Caco-2 (cell line): ENCODE measurements at regions not wholly inside any gene's neighbourhood (a gene's known extent, or its start where the extent isn't known, plus 50 kb on each side); places are given as distances from the start of the nearest gene placed in this dataset.

Source experiments
- BruUV-seq: library from RNA; stranded (reverse); fragments of 400-500 nt; replicated peaks from 2 replicates; lab custom pipeline; 2021; lab: Mats Ljungman, UMichigan
- CTCF ChIA-PET: fragments of 300-600 bp; sonication (Branson Sonifier 250); formaldehyde crosslinking; loops from one replicate; lab custom pipeline; 2022; ENCODE audit warnings: antibody characterized with exemption; lab: Charles Lee
- POLR2A ChIA-PET: fragments of 300-600 bp; sonication (Branson Sonifier 250); formaldehyde crosslinking; loops from one replicate; lab custom pipeline; 2022; ENCODE audit warnings: antibody characterized with exemption; lab: Charles Lee
- DNase-seq, 2 experiments: peaks; one replicate each; pipeline versions ENCODE4 v3.0.0 to v3.0.0-alpha.2; 2020 to 2022
- H3K27me3 ChIP-seq: replicated peaks from 2 replicates; pipeline ENCODE4 v1.6.0; 2011; ENCODE audit warnings: low read length; ENCODE audit not compliant: control insufficient read depth, insufficient read depth
- H3K36me3 ChIP-seq: 2 replicates; pipeline ENCODE4 v1.5.1; 2011; ENCODE audit warnings: low read length; ENCODE audit not compliant: control insufficient read depth, insufficient read depth
- H3K4me1 ChIP-seq: fragments of 250-450 bp; sonication (Bioruptor Pico); 2 replicates; pipeline ENCODE4 v1.5.1; 2020; ENCODE audit warnings: mild to moderate bottlenecking
- H3K4me3 ChIP-seq: 2 replicates; pipeline ENCODE4 v1.5.1; 2011; ENCODE audit warnings: low read depth, mild to moderate bottlenecking, control low read depth, low read length
- H3K9me3 ChIP-seq: fragments of 250-450 bp; sonication (Bioruptor Pico); 2 replicates; pipeline ENCODE4 v1.5.1; 2020; ENCODE audit warnings: mild to moderate bottlenecking, moderate library complexity
- H3K27ac Mint-ChIP-seq: one replicate; pipeline ENCODE4 v1.8.0; 2022; ENCODE audit warnings: mixed read lengths; ENCODE audit not compliant: unreplicated experiment
- H3K27me3 Mint-ChIP-seq: one replicate; pipeline ENCODE4 v1.8.0; 2022; ENCODE audit warnings: mixed read lengths; ENCODE audit not compliant: insufficient read depth, unreplicated experiment
- H3K36me3 Mint-ChIP-seq: one replicate; pipeline ENCODE4 v1.8.0; 2022; ENCODE audit warnings: mild to moderate bottlenecking, mixed read lengths; ENCODE audit not compliant: insufficient read depth, unreplicated experiment
- H3K4me1 Mint-ChIP-seq: one replicate; pipeline ENCODE4 v1.8.0; 2022; ENCODE audit warnings: low read depth, mixed read lengths; ENCODE audit not compliant: unreplicated experiment
- H3K4me3 Mint-ChIP-seq: one replicate; pipeline ENCODE4 v1.8.0; 2022; ENCODE audit warnings: mild to moderate bottlenecking, moderate library complexity, mixed read lengths; ENCODE audit not compliant: unreplicated experiment
- H3K9me3 Mint-ChIP-seq: one replicate; pipeline ENCODE4 v1.8.0; 2022; ENCODE audit warnings: mixed read lengths; ENCODE audit not compliant: unreplicated experiment
- intact Hi-C: fragments of 100-400 bp; cut with micrococcal nuclease; formaldehyde crosslinking; loops from one replicate; pipeline ENCODE4 v1.10.0; 2022; ENCODE audit not compliant: unreplicated experiment
- TF ChIP-seq, protein P1 (sequence below), 2 experiments: fragments of 200-600 bp in 1 of 2; IDR thresholded peaks; 1 replicate in 1 of 2; 2 replicates in 1 of 2; pipeline versions ENCODE4 v1.5.1 to v1.8.0; 2011 to 2022; ENCODE audit warnings: antibody characterized with exemption in 1 of 2, control low read depth in 1 of 2, inconsistent platforms in 1 of 2, low read depth in 1 of 2, low read length in 1 of 2, mild to moderate bottlenecking in 1 of 2, moderate library complexity in 1 of 2; ENCODE audit not compliant: insufficient read depth in 1 of 2, severe bottlenecking in 1 of 2, unreplicated experiment in 1 of 2

- DNase-seq, result no peak
- no peaks in the 10 kb centered on the region for H3K27me3 Mint-ChIP-seq
- no peak overlapping the region for H3K27ac Mint-ChIP-seq
- Histone ChIP-seq H3K9me3 (no peaks in the 10 kb centered on the region), H3K4me1 (no peaks in the 10 kb centered on the region), H3K36me3 (no peaks in the 10 kb centered on the region), H3K4me3 (no peak overlapping the region), H3K27me3 (no peaks in the 10 kb centered on the region)
- no peaks in the 10 kb centered on the region for H3K36me3 Mint-ChIP-seq
- TF ChIP-seq, protein P1, sequence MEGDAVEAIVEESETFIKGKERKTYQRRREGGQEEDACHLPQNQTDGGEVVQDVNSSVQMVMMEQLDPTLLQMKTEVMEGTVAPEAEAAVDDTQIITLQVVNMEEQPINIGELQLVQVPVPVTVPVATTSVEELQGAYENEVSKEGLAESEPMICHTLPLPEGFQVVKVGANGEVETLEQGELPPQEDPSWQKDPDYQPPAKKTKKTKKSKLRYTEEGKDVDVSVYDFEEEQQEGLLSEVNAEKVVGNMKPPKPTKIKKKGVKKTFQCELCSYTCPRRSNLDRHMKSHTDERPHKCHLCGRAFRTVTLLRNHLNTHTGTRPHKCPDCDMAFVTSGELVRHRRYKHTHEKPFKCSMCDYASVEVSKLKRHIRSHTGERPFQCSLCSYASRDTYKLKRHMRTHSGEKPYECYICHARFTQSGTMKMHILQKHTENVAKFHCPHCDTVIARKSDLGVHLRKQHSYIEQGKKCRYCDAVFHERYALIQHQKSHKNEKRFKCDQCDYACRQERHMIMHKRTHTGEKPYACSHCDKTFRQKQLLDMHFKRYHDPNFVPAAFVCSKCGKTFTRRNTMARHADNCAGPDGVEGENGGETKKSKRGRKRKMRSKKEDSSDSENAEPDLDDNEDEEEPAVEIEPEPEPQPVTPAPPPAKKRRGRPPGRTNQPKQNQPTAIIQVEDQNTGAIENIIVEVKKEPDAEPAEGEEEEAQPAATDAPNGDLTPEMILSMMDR (IDR thresholded peaks at IDR 0.05; ENCODE audit: insufficient read depth in 1 of 2, low read depth in 1 of 2, low read length in 1 of 2, severe bottlenecking in 1 of 2, unreplicated experiment in 1 of 2), result no peak
- H3K9me3 Mint-ChIP-seq, result no peaks in the 10 kb centered on the region
- no TSS peak for BruUV-seq
- CTCF ChIA-PET, result no interaction called here
- no peaks in the 10 kb centered on the region for H3K4me1 Mint-ChIP-seq
- POLR2A ChIA-PET, result no interaction called here
- no peak overlapping the region for H3K4me3 Mint-ChIP-seq
- intact Hi-C loops, result no loop called here
These were observed 105.6 kb upstream of the AMOT start for GRCh38 chrX:112946227-112946626.

DNA sequence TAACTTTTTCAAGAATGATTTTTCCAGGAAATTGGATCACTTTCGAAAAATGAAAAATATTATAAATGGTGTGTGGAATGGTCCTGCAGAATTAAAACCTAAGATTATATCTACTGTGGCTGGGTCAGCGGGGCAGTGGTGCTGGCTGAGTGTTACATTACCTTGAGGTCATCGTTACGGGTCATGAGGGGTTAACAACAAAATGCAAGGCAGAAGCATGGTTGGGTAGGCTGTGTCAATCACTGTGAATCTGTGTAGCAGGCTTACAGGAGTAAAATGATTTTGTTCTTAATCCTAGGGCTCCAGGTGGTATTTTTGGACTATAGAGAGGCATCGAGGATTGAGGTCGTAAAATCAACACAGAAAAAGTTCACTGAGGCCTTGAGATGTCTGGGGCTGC, 105.2 kb upstream of the AMOT start:
- ChIA-PET CTCF (no interaction called here), POLR2A (no interaction called here)
- Mint-ChIP-seq H3K4me1 (no peaks in the 10 kb centered on the region), H3K36me3 (no peaks in the 10 kb centered on the region), H3K27me3 (no peaks in the 10 kb centered on the region), H3K9me3 (no peaks in the 10 kb centered on the region), H3K27ac (no peak overlapping the region), H3K4me3 (no peak overlapping the region)
- DNase-seq, result no peak
- intact Hi-C loops, result no loop called here
- BruUV-seq, result no TSS peak
- no peak overlapping the region for H3K4me3 ChIP-seq
- H3K27me3 ChIP-seq, result no peaks in the 10 kb centered on the region
- H3K36me3 ChIP-seq, result no peaks in the 10 kb centered on the region
- no peaks in the 10 kb centered on the region for H3K9me3 ChIP-seq
- no peaks in the 10 kb centered on the region for H3K4me1 ChIP-seq
- TF ChIP-seq, protein P1 (IDR thresholded peaks at IDR 0.05; ENCODE audit: insufficient read depth in 1 of 2, low read depth in 1 of 2, low read length in 1 of 2, severe bottlenecking in 1 of 2, unreplicated experiment in 1 of 2), result no peak

DNA sequence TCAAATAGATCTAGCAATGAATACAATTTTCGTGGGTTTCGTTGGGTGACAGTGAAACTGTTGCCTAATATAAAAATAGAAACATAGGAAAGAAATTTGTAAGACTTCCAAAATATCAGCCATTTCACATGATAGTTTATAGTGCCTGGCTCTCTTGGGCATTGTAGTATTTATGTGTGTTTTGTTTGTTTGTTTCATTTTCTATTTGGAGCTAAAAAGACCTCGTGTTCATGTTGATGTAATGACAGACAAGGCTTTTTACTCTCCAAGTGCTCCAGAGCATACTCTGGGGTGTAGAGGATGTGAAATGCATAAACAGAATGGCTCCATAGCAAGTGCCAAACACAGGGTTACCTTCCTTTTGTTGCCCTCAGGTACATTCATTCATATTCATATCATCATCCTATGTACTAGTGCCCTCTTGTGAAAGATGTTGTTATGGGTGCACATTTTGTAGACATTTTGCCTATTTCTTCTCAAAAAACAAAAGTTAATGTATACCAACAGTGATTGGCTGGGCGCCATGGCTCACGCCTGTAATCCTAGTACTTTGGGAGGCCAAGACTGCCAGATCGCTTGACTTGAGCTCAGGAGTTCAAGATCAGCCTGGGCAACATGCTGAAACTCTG, 100.7 kb upstream of the AMOT start:
- Mint-ChIP-seq H3K4me3 (no peak overlapping the region), H3K27me3 (no peaks in the 10 kb centered on the region), H3K9me3 (no peaks in the 10 kb centered on the region), H3K27ac (no peak overlapping the region), H3K4me1 (no peaks in the 10 kb centered on the region), H3K36me3 (no peaks in the 10 kb centered on the region)
- POLR2A ChIA-PET, result no interaction called here
- TF ChIP-seq, protein P1 (IDR thresholded peaks at IDR 0.05; ENCODE audit: insufficient read depth in 1 of 2, low read depth in 1 of 2, low read length in 1 of 2, severe bottlenecking in 1 of 2, unreplicated experiment in 1 of 2), result peak in 1 of 2 experiments; percentile 15
- Histone ChIP-seq H3K9me3 (no peaks in the 10 kb centered on the region), H3K27me3 (no peaks in the 10 kb centered on the region), H3K4me1 (no peaks in the 10 kb centered on the region), H3K36me3 (no peaks in the 10 kb centered on the region), H3K4me3 (no peak overlapping the region)
- CTCF ChIA-PET, result no interaction called here
- intact Hi-C loops, result loop anchor here (1.0 to 2.0 kb wide), 2 partner anchors 67 to 181 kb away; no protein-coding TSS in a partner anchor
- no TSS peak for BruUV-seq
- no peak for DNase-seq
